Natural killer cell (primary cell): ENCODE measurements at regions not wholly inside any gene's neighbourhood (a gene's known extent, or its start where the extent isn't known, plus 50 kb on each side); places are given as distances from the start of the nearest gene placed in this dataset.
"Not testable (repeated sequence)": the region's sequence is repeated elsewhere in the genome, so short reads cannot be mapped to it uniquely, and the experiment has no call there.

ENCODE experiments used
- ATAC-seq, 3 donors: fragments of 150-1000 bp in 2 of 3; fragments of 200-7000 bp in 1 of 3; cut with Tn5 transposase; 1 replicate in 1 of 3; 2 replicates in 2 of 3; pipeline ENCODE4 v1.10.0; 2021; ENCODE audit warnings: mild to moderate bottlenecking in 2 of 3, moderate library complexity in 2 of 3
- DNase-seq, 2 donors: peaks; one replicate each; pipeline versions ENCODE4 v3.0.0 to v3.0.0-alpha.2; 2013 to 2021; ENCODE audit warnings: mixed read lengths in 1 of 2
- H3K27ac ChIP-seq: one replicate; pipeline ENCODE4 v1.5.1; 2013; ENCODE audit warnings: mild to moderate bottlenecking, low read length
- H3K27me3 ChIP-seq: one replicate; pipeline ENCODE4 v1.6.1; 2013; ENCODE audit warnings: low read length; ENCODE audit not compliant: control insufficient read depth, insufficient read depth
- H3K36me3 ChIP-seq: one replicate; pipeline ENCODE4 v1.6.1; 2013; ENCODE audit warnings: low read length; ENCODE audit not compliant: control insufficient read depth, insufficient read depth
- H3K4me1 ChIP-seq: one replicate; pipeline ENCODE4 v1.6.1; 2013; ENCODE audit warnings: low read length; ENCODE audit not compliant: control insufficient read depth, insufficient read depth
- H3K4me3 ChIP-seq: one replicate; pipeline ENCODE4 v1.5.1; 2013; ENCODE audit warnings: low read length
- H3K9me3 ChIP-seq: one replicate; pipeline ENCODE4 v1.6.1; 2013; ENCODE audit warnings: low read length; ENCODE audit not compliant: control insufficient read depth, insufficient read depth
- H3K27ac Mint-ChIP-seq, 2 donors: one replicate each; pipeline ENCODE4 v1.8.0; 2022; ENCODE audit warnings: mild to moderate bottlenecking in 2 of 2, mixed read lengths in 2 of 2, moderate library complexity in 1 of 2
- H3K27me3 Mint-ChIP-seq, 2 donors: one replicate each; pipeline ENCODE4 v1.8.0; 2022; ENCODE audit warnings: low read depth in 2 of 2, mixed read lengths in 2 of 2
- H3K36me3 Mint-ChIP-seq: one replicate; pipeline ENCODE4 v1.8.0; 2022; ENCODE audit warnings: mixed read lengths
- H3K4me1 Mint-ChIP-seq, 2 donors: one replicate each; pipeline ENCODE4 v1.8.0; 2022; ENCODE audit warnings: mixed read lengths in 2 of 2
- H3K4me3 Mint-ChIP-seq: one replicate; pipeline ENCODE4 v1.8.0; 2022; ENCODE audit warnings: mild to moderate bottlenecking, moderate library complexity, mixed read lengths
- H3K9me3 Mint-ChIP-seq, 2 donors: one replicate each; pipeline ENCODE4 v1.8.0; 2022; ENCODE audit warnings: mixed read lengths in 2 of 2
- WGBS: methylation state at CpG from one replicate; pipeline ENCODE4 v1.1.7; 2013; ENCODE audit warnings: missing lambda C conversion rate; ENCODE audit not compliant: insufficient coverage; 5-methylcytosine and 5-hydroxymethylcytosine counted together
- intact Hi-C: fragments of 100-400 bp; cut with micrococcal nuclease; formaldehyde crosslinking; loops from one replicate; pipeline ENCODE4 v1.14.2; 2022
- TF ChIP-seq, protein P1 (sequence below): fragments of 200-600 bp; IDR thresholded peaks from one replicate; pipeline ENCODE4 v1.8.0; 2022; ENCODE audit warnings: antibody characterized with exemption

- Mint-ChIP-seq H3K9me3 (peaks cover 3 to 6% of the 10 kb centered on the region in 2 donors), H3K4me1 (no peaks in the 10 kb centered on the region), H3K4me3 (no peak overlapping the region), H3K27me3 (peaks cover 0 to 2% of the 10 kb centered on the region in 2 donors), H3K27ac (no peak overlapping the region), H3K36me3 (no peaks in the 10 kb centered on the region)
- no peaks in the 10 kb centered on the region for H3K36me3 ChIP-seq
- H3K9me3 ChIP-seq, result no peaks in the 10 kb centered on the region
- DNase-seq (no peak), ATAC-seq (no peak)
- H3K27me3 ChIP-seq, result no peaks in the 10 kb centered on the region
- 8% methylated on average over 1 of the region's 1 CpG for WGBS
- no peak overlapping the region for H3K4me3 ChIP-seq
- no peaks in the 10 kb centered on the region for H3K4me1 ChIP-seq
- no peak overlapping the region for H3K27ac ChIP-seq
- intact Hi-C loops, result no loop called here
- TF ChIP-seq, protein P1, sequence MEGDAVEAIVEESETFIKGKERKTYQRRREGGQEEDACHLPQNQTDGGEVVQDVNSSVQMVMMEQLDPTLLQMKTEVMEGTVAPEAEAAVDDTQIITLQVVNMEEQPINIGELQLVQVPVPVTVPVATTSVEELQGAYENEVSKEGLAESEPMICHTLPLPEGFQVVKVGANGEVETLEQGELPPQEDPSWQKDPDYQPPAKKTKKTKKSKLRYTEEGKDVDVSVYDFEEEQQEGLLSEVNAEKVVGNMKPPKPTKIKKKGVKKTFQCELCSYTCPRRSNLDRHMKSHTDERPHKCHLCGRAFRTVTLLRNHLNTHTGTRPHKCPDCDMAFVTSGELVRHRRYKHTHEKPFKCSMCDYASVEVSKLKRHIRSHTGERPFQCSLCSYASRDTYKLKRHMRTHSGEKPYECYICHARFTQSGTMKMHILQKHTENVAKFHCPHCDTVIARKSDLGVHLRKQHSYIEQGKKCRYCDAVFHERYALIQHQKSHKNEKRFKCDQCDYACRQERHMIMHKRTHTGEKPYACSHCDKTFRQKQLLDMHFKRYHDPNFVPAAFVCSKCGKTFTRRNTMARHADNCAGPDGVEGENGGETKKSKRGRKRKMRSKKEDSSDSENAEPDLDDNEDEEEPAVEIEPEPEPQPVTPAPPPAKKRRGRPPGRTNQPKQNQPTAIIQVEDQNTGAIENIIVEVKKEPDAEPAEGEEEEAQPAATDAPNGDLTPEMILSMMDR, result no peak
Measured at GRCh38 chr12:71385155-71385554, 54.4 kb upstream of the LGR5 start.

- H3K4me3 ChIP-seq, intact Hi-C loops, H3K27ac ChIP-seq, H3K9me3 Mint-ChIP-seq, H3K4me3 Mint-ChIP-seq, H3K36me3 ChIP-seq, H3K27me3 Mint-ChIP-seq, H3K4me1 Mint-ChIP-seq, H3K36me3 Mint-ChIP-seq, H3K9me3 ChIP-seq, H3K4me1 ChIP-seq, H3K27me3 ChIP-seq, ATAC-seq, H3K27ac Mint-ChIP-seq, DNase-seq: not testable (repeated sequence)
- 93% methylated on average over 45 of the region's 45 CpGs for WGBS
Measured at GRCh38 chr12:71376711-71377355, 62.8 kb upstream of the LGR5 start.

- Histone ChIP-seq H3K9me3 (no peaks in the 10 kb centered on the region), H3K4me1 (no peaks in the 10 kb centered on the region), H3K27ac (no peak overlapping the region), H3K36me3 (no peaks in the 10 kb centered on the region), H3K4me3 (no peak overlapping the region), H3K27me3 (no peaks in the 10 kb centered on the region)
- ATAC-seq, result no peak
- no peaks in the 10 kb centered on the region for H3K36me3 Mint-ChIP-seq
- TF ChIP-seq, protein P1, result no peak
- intact Hi-C loops, result no loop called here
- H3K27me3 Mint-ChIP-seq, result no peaks in the 10 kb centered on the region
- no peaks in the 10 kb centered on the region for H3K4me1 Mint-ChIP-seq
- WGBS, result no CpG with 5 or more reads among the region's 2 CpGs
- H3K27ac Mint-ChIP-seq, result no peak overlapping the region
- no peak for DNase-seq
- H3K4me3 Mint-ChIP-seq, result no peak overlapping the region
- no peaks in the 10 kb centered on the region for H3K9me3 Mint-ChIP-seq
Measured at GRCh38 chr12:71371122-71371521, 68.5 kb upstream of the LGR5 start.

- intact Hi-C loops, result no loop called here
- ATAC-seq (no peak), DNase-seq (no peak)
- Histone ChIP-seq H3K4me3 (no peak overlapping the region), H3K36me3 (no peaks in the 10 kb centered on the region), H3K4me1 (no peaks in the 10 kb centered on the region), H3K9me3 (peaks cover 4% of the 10 kb centered on the region), H3K27ac (no peak overlapping the region), H3K27me3 (no peaks in the 10 kb centered on the region)
- WGBS, result no CpG with 5 or more reads among the region's 1 CpG
- Mint-ChIP-seq H3K36me3 (no peaks in the 10 kb centered on the region), H3K27me3 (no peaks in the 10 kb centered on the region), H3K4me3 (no peak overlapping the region), H3K9me3 (peaks cover 8 to 19% of the 10 kb centered on the region in 2 donors), H3K27ac (no peak overlapping the region), H3K4me1 (no peaks in the 10 kb centered on the region)
- TF ChIP-seq, protein P1, result no peak
Measured at GRCh38 chr12:71360013-71360412, 79.6 kb upstream of the LGR5 start.
